AG09319 (cell line): ENCODE measurements at regions not wholly inside any gene's neighbourhood (a gene's known extent, or its start where the extent isn't known, plus 50 kb on each side); places are given as distances from the start of the nearest gene placed in this dataset.

Experiments
- DNase-seq: peaks from one replicate; pipeline ENCODE4 v3.0.0-alpha.2; 2010; ENCODE audit warnings: low read depth; ENCODE audit errors: extremely low read depth
- TF ChIP-seq, protein P1 (sequence below): IDR thresholded peaks from 2 replicates; pipeline ENCODE4 v1.5.1; 2011; ENCODE audit warnings: low read depth, mild to moderate bottlenecking, inconsistent platforms, low read length, moderate library complexity

GRCh38 chr4:173747537-173748257 is 217.7 kb upstream of the HAND2 start:
- TF ChIP-seq, protein P1, sequence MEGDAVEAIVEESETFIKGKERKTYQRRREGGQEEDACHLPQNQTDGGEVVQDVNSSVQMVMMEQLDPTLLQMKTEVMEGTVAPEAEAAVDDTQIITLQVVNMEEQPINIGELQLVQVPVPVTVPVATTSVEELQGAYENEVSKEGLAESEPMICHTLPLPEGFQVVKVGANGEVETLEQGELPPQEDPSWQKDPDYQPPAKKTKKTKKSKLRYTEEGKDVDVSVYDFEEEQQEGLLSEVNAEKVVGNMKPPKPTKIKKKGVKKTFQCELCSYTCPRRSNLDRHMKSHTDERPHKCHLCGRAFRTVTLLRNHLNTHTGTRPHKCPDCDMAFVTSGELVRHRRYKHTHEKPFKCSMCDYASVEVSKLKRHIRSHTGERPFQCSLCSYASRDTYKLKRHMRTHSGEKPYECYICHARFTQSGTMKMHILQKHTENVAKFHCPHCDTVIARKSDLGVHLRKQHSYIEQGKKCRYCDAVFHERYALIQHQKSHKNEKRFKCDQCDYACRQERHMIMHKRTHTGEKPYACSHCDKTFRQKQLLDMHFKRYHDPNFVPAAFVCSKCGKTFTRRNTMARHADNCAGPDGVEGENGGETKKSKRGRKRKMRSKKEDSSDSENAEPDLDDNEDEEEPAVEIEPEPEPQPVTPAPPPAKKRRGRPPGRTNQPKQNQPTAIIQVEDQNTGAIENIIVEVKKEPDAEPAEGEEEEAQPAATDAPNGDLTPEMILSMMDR = no peak
- DNase-seq = no peak

- DNase-seq = no peak
- TF ChIP-seq, protein P1 = no peak
Measured at GRCh38 chr4:173746424-173746823, 216.4 kb upstream of the HAND2 start.

DNA sequence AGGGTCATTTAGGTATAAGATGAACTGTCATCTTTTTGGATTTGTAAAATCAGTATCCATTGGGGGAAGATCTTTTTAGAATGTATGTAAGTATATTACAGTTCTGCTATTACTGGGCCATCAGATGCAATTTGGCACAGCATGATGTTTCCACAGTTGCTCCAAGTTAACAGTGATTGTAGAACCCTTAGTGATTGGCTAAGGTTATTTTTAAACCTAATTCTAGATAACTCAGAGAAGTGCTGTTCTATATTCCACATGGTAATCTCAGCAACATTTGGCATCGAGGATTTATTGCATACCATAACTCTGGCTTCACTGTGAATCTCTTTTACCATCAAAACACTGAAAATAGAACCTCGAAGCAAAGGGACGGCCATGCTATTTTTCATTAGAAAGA is 215.7 kb upstream of the HAND2 start:
- TF ChIP-seq, protein P1 = no peak
- DNase-seq = no peak

- TF ChIP-seq, protein P1 = no peak
Measured at GRCh38 chr4:173736840-173737239, 206.8 kb upstream of the HAND2 start.

GRCh38 chr4:173735585-173735984 is 205.6 kb upstream of the HAND2 start:
- TF ChIP-seq, protein P1 = no peak
- no peak for DNase-seq

More at GRCh38 chr4:173736840-173737239, 206.8 kb upstream of the HAND2 start:
- no peak for DNase-seq

DNA sequence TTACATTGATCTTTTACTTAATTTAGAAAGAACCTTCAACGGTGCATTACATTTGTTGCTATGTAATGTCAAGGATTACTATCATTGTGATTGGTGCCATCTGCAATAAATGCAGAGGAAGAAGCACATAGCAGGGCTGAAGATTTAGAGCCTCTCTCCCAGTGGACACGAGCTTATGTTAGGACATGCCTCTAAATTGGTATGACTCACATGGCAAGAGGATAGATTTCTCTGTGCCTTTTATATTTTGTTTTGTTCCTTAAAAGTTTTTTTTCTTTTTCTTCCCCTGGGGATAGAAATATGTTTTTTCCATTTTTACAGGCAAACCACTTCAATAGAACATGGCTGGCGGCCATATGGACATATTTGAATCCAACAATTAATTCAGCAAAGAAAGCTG is 205.0 kb upstream of the HAND2 start:
- DNase-seq = no peak
- TF ChIP-seq, protein P1 = no peak

DNA sequence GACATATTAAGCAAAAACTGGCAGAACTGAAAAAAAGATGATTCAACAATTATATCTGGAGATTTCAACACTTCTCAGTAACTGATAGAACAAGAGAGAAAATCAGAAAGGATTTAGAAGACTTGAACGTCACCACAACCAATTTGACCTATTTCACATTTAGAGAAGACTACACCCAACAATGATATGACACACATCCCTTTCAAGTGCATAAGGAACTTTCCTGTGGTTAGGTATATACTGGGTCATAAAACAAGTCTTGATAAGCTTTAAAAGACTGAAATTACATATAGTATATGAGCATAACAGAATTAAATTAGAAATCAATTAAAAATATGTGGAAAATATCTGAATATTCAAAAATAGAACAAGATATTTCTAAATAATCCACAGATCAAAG is 201.2 kb upstream of the HAND2 start:
- no peak for DNase-seq
- TF ChIP-seq, protein P1 = no peak
